ENCODE measurements at regions not wholly inside any gene's neighbourhood (a gene's known extent, or its start where the extent isn't known, plus 50 kb on each side); places are given as distances from the start of the nearest gene placed in this dataset.
A peak's percentile ranks its signal among the peaks of the same experiment; 100 is the strongest.

DNA sequence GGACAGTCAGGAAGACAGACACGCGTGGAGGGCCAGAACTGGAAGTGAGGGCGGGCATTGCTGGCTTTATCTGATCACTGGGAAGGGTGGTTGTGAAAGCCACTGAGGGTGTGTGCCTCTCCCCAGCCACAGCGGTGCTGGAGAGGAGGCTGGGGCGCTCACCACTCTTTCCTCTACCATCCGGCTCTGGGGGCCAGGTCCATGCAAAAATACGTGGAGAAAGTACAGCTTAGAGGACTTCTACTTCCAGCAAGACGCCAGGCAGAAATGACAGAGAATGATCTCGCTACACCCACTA, 148.8 kb upstream of the RPS6KA2 start:
- no peak for DNase-seq (ENCODE audit: low spot score)

GRCh38 chr6:166775180-166775922, 148.3 kb upstream of the RPS6KA2 start:
- peak; percentile 73 for DNase-seq (ENCODE audit: low spot score)
- FAIRE-seq = no peak

More for the DNA sequence above, 148.8 kb upstream of the RPS6KA2 start:
- no peak for FAIRE-seq

DNA sequence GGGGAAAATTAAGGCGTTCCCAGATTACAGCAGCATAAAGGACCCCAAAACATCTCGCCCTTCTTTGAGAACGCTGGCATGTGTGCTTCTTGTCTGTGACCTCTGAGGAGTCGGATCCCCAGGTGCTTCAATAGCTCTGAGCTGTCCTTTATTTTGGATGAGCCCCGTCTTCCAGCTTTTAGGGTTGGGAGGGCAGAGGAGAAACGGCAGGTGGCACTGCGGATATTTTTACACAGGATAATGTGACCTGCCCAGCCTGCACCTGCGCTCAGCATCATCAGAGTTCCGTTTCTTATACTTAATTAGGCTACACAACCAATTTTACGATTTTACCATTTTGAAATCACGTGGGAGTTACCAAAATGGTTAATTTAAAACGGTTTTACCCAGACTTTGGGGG, 147.7 kb upstream of the RPS6KA2 start:
- no peak for FAIRE-seq

GRCh38 chr6:166774292-166774691, 147.2 kb upstream of the RPS6KA2 start:
- FAIRE-seq = no peak
- DNase-seq (ENCODE audit: low spot score) = no peak

More for the DNA sequence above, 147.7 kb upstream of the RPS6KA2 start:
- no peak for DNase-seq (ENCODE audit: low spot score)

- no peak for FAIRE-seq
- no peak for DNase-seq (ENCODE audit: low spot score)
Observed at GRCh38 chr6:166772518-166772917, 145.5 kb upstream of the RPS6KA2 start.

GRCh38 chr6:166771701-166772100, 144.7 kb upstream of the RPS6KA2 start:
- DNase-seq (ENCODE audit: low spot score) = no peak
- no peak for FAIRE-seq

DNA sequence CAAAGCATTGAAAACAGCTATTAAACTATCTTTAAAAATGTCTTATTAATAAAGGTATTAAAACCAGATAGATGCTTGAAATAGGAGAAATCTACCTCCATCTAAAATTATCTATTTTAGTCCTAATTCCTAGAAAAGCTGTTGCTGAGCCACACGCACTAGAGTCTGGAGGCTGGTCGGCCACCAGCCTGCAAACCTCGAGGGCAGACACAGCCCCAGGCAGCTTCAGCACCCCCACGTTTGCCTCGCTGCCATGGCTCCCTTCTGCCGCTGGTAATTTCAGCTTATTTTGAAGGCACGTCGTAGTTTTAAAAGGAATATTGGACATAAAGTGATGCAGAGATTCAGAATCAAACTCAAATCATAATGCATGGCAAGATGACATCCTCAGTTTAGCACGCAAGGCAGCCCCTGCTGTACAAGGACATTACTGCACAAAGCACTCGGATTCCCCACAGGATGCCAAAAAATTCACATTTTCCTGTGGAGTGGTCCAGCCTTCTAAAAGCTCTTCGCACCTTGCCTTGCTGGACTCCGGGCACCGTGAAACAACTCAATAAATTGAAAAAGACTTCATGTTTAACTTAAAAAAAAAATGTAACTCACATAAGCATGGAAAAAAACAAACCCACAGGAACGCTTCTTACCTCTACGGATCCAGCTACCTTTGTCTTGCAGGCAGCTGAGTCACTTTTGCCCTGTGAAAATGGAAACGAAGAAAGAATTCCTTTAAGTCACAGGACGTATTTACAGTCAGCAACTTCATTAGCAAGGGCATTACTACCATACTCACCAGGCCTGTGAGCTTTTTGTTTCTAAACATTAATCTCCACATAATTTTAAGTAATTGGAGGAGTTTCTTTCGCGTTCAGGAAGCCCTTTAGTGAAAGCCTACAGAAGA, 143.4 kb upstream of the RPS6KA2 start:
- DNase-seq (ENCODE audit: low spot score) = no peak
- FAIRE-seq = no peak

- DNase-seq (ENCODE audit: low spot score) (no peak), FAIRE-seq (no peak)
Observed at GRCh38 chr6:166769648-166770047, 142.6 kb upstream of the RPS6KA2 start.

GRCh38 chr6:166768761-166769160, 141.7 kb upstream of the RPS6KA2 start:
- DNase-seq (ENCODE audit: low spot score) (no peak), FAIRE-seq (no peak)

- FAIRE-seq (no peak), DNase-seq (ENCODE audit: low spot score) (no peak)
Observed at GRCh38 chr6:166767230-166767629, 140.2 kb upstream of the RPS6KA2 start.

- DNase-seq (ENCODE audit: low spot score) (no peak), FAIRE-seq (no peak)
Observed at GRCh38 chr6:166766769-166767168, 139.7 kb upstream of the RPS6KA2 start.

- FAIRE-seq (no peak), DNase-seq (ENCODE audit: low spot score) (no peak)
Observed at GRCh38 chr6:166765234-166765541, 138.1 kb upstream of the RPS6KA2 start.

GRCh38 chr6:166764473-166765233, 137.6 kb upstream of the RPS6KA2 start:
- FAIRE-seq = peak; percentile 80
- DNase-seq (ENCODE audit: low spot score) = no peak

- FAIRE-seq (no peak), DNase-seq (ENCODE audit: low spot score) (no peak)
Observed at GRCh38 chr6:166763606-166764472, 136.8 kb upstream of the RPS6KA2 start.

DNA sequence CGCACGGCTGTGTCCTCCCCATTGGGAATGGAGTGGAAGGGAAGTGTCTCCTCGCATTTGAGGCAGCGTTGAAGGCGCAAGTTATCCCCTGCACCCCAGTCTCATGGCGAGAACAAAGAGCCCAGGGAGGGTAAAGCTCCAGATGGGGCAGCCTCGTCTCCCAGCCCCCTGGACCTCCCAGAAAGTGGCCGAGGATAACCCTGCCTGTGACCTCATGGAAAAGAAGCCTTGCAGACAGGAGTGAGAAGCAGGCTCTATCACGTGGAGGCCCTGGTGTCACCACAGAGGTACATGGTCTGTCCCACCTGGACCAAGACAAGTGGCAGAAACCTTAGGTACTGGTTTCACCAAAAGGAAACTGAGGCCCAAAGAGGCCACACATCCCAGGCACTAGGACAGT, 134.8 kb upstream of the RPS6KA2 start:
- FAIRE-seq (no peak), DNase-seq (ENCODE audit: low spot score) (no peak)

GRCh38 chr6:166760288-166760687, 133.2 kb upstream of the RPS6KA2 start:
- FAIRE-seq = no peak
- DNase-seq (ENCODE audit: low spot score) = peak; percentile 71

GRCh38 chr6:166758136-166758704, 131.2 kb upstream of the RPS6KA2 start:
- FAIRE-seq (peak; percentile 17), DNase-seq (ENCODE audit: low spot score) (no peak)

DNA sequence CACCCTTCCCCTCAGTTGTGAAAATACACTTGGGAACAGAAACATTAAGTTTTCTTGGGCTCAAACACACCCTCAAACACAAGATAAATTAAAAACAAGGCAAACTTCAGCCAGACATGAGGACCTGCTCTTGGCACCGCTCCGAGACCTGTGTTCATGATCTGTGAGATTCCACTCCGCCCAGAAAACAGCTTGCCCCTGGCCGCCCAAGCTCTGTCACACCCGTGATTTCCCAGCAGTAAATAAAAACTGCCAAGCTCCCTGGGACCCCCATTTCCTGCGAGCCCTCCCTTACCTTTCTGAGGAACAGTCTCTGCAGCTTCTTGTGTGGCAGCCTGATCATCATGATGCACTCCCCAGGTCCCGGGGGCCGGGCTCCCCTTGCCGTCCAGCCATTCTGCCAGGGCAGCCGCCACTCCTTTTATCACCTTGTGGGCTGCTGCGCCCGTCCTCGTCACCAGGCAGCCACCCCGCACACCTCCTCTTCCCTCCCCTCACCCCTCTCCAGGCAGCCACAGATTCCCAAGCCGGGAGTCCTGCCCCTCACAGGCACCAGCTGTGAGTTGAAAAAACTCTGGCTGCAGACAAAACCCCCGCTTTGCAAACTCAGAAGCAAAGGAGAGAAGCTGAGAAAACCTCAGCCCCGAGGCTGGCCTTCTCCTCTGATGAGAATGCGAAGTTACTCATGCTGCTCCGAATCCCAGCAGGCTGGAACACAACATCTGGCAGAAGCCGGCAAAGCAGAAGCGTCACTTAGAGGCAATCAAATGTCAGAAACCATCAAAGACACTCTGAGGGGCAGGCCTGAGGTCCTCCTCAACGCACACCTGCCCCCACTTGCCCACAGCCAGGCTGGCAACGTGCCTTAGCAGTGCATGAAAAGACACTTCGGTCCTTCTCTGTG, 130.4 kb upstream of the RPS6KA2 start:
- FAIRE-seq = no peak

GRCh38 chr6:166754218-166755030, 127.4 kb upstream of the RPS6KA2 start:
- FAIRE-seq (no peak), DNase-seq (ENCODE audit: low spot score) (no peak)

More for the DNA sequence above, 130.4 kb upstream of the RPS6KA2 start:
- DNase-seq (ENCODE audit: low spot score) = peak; percentile 32

Data from urothelium cell line (cell line).